Activated naive CD4-positive, alpha-beta T cell treated with anti-CD3 and anti-CD28 coated beads, Interleukin-2, amount 50 U/mL, for 72 hours (primary cell): ENCODE measurements at regions not wholly inside any gene's neighbourhood (a gene's known extent, or its start where the extent isn't known, plus 50 kb on each side); places are given as distances from the start of the nearest gene placed in this dataset.
A peak's percentile ranks its signal among the peaks of the same experiment; 100 is the strongest.

Experiments used
- ATAC-seq, 2 donors: fragments of 150-1000 bp; cut with Tn5 transposase; 2 replicates each; pipeline ENCODE4 v1.10.0; 2021; ENCODE audit warnings: mild to moderate bottlenecking in 2 of 2, moderate library complexity in 2 of 2
- DNase-seq, 2 donors: peaks; one replicate each; pipeline ENCODE4 v3.0.0; 2021 to 2022; ENCODE audit warnings: low spot score in 2 of 2
- H3K27ac Mint-ChIP-seq, 2 donors: one replicate each; pipeline ENCODE4 v1.8.0; 2022; ENCODE audit warnings: mild to moderate bottlenecking in 2 of 2, mixed read lengths in 2 of 2
- H3K36me3 Mint-ChIP-seq, 2 donors: one replicate each; pipeline ENCODE4 v1.8.0; 2022; ENCODE audit warnings: mixed read lengths in 2 of 2
- H3K9me3 Mint-ChIP-seq, 2 donors: one replicate each; pipeline ENCODE4 v1.8.0; 2022; ENCODE audit warnings: mixed read lengths in 2 of 2

DNA sequence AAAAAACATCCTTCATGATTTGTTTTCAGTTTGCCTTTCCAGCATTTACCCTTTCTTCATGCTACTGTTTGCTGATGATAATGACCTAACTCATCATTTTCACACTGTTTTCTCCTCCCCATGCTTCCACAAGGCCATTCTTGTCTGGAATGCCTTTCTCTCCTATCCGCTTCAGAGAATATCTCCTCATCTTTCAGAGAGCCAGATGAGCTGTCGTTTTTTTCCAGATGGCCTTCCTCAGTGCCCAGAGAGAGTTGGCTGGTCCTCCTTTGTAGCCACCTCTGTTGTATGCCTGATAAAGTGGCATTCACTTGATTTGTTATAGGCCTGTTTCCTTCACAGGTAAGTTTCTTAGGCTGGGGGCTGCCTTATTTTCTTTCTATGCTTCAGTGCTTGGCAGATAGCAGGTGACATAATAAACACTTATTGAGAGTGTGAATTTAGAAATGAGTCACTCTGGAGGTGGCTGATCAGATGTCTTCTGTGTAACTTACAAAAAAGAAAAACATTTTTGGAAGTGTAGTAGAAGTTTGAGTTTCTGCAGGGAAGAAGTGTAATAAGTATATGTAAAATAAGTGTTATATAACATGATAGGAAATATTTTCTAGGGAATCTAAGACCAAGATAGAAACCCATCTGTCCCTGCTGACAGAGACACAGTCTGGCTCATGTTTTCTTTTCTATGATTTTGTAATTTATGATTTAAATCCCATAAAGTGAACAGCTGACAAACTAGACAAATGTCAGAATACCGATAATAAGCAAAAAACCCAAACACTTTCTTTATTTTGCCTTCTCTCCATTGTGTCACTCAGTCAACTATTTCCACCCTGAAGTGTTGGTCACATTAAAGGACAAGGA is 174.5 kb downstream of the DACT1 start:
- no peaks in the 10 kb centered on the region for H3K36me3 Mint-ChIP-seq
- no peaks in the 10 kb centered on the region for H3K9me3 Mint-ChIP-seq
- no peak for DNase-seq
- ATAC-seq, result peak in 1 of 2 donors; percentile 85
- no peak overlapping the region for H3K27ac Mint-ChIP-seq

DNA sequence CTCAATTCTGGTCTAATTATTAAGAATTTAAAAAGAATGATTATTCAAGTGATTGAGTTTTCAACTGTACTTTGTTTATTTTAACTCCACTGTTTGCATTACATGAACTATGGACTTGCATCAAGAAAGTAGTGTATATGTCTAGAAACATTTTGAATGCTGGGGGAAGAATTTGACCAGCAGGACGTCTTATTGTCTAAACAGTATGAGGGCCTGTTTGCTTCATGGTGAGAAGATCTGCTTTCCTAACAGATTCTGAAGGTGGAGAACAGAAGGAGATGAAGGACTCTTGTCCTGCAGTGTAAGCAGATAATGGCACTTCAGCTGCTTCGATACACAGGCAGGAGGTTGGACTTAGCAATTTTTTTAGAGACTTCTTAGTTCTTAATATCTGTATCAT is 176.0 kb downstream of the DACT1 start:
- ATAC-seq, result no peak
- H3K9me3 Mint-ChIP-seq, result no peaks in the 10 kb centered on the region
- DNase-seq, result no peak

DNA sequence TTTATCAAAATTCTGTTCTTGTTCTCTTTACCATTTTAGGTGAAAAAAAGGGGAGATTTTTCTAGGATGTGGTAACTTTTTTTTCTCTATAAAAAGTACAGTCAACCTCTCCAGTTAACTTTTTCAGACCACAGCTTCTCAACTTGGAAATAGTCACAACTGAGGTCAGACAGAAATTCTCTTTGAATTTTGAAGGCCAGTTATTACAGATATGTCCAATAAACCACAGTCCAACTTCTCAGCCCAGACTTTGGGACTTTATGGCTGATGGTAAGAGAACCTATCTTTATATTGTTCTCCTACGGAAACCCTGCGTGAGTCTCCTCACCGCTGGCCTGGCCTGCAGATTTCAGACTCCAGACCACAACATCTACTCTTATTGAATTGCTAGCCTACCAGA is 176.7 kb downstream of the DACT1 start:
- no peak for ATAC-seq
- Mint-ChIP-seq H3K36me3 (no peaks in the 10 kb centered on the region), H3K9me3 (no peaks in the 10 kb centered on the region), H3K27ac (no peak overlapping the region)
- no peak for DNase-seq

More for the DNA sequence above, 176.0 kb downstream of the DACT1 start:
- no peak overlapping the region for H3K27ac Mint-ChIP-seq
- no peaks in the 10 kb centered on the region for H3K36me3 Mint-ChIP-seq

DNA sequence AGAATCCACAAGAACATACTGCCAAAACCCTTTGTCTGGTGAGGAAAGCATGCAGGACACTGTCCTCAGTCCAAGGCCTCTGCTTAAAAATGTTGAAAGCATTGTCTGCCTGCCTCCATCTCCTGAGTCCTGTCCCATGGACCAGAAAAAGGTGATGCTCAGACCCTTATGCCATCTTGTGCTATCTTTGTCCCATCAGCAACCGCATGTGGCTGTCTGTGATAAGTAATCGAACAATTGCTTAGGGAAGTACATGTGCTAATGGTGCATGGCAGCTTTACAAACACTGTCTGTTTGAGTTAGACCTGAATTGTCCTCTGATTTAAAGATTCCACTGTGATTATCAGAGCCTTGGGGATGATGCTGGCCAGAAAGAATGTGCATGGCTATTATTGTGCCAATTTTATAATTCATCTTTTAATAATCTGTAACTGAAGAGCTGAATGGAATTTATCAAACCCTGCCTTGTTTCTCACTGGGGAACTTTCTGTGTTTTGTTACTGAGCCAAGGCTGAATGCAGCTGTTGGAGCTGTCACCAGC is 177.5 kb downstream of the DACT1 start:
- Mint-ChIP-seq H3K36me3 (no peaks in the 10 kb centered on the region), H3K27ac (no peak overlapping the region), H3K9me3 (no peaks in the 10 kb centered on the region)
- DNase-seq (no peak), ATAC-seq (no peak)

DNA sequence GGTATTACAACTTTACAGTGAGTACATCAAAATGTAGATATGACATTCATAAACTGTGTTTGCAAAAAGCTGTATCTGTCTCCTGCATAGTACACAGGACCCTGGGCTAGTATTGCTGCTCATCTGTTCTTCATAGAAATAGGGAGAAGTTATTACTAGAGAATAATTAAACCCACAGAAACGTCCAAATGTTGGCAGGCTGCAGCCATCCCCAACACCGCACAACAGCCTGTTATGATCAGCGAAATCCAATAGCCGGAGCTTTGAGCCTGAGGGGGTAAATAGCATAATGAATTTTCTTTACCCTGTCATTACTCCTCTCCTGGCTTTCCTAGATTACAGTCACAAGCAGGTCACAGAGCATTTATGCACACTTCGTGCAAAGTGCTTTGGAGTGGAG is 178.0 kb downstream of the DACT1 start:
- no peak for ATAC-seq
- Mint-ChIP-seq H3K36me3 (no peaks in the 10 kb centered on the region), H3K9me3 (no peaks in the 10 kb centered on the region), H3K27ac (no peak overlapping the region)
- no peak for DNase-seq

DNA sequence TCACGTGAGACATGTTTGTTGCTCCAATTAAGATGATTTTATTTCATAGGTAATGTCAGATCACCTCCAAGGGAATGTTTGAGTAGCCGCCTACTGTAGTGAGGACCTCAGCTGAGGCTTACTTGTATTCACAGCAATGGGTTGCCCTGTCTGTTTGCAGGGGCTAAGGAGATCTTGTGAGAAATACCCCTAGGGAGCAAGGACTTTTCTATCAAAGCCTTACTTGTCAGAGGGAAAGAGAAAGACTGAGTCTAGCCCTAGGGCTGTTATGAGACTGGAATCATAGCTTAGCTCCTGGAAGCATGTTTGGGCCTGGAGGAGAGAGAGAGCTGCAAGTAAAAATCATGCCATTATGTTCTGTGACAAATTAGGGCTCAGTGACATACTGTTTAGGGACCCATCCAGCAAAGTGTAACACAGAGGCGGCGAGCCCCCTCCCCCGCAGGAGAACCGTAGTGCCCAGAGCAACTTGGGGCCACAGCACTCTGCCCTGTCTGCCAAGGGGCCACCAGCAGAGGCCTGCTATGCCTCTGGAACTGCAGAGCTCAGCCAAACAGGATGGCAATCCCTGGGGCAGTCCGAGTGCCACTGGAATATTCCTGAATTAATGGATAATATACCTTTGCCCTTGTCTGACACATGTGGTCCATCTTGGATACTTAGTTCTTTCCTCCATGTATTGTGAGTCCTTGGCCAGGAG is 178.8 kb downstream of the DACT1 start:
- DNase-seq (no peak), ATAC-seq (no peak)

DNA sequence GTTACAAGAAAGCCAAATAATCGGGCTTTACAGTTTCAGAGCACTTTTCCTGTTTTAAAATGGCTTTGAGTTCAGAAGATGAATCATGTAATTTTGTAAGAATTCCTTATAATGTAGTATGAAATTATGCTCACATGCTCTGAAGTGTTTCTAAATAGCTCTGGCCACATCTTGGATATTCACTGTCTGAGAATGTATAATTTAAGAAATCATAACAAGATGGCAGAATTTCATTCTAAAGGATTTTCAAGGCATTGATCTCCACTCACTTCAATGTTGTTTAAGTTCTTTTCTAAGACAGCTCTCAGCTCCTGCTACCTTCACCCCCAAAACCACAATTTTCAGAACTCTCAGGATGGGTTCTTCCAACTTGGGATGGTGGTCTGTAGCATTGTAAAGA is 180.1 kb downstream of the DACT1 start:
- DNase-seq (no peak), ATAC-seq (no peak)
- H3K27ac Mint-ChIP-seq, result no peak overlapping the region
- no peaks in the 10 kb centered on the region for H3K36me3 Mint-ChIP-seq
- H3K9me3 Mint-ChIP-seq, result no peaks in the 10 kb centered on the region

More for the DNA sequence above, 178.8 kb downstream of the DACT1 start:
- H3K27ac Mint-ChIP-seq, result no peak overlapping the region
- H3K36me3 Mint-ChIP-seq, result no peaks in the 10 kb centered on the region
- no peaks in the 10 kb centered on the region for H3K9me3 Mint-ChIP-seq

DNA sequence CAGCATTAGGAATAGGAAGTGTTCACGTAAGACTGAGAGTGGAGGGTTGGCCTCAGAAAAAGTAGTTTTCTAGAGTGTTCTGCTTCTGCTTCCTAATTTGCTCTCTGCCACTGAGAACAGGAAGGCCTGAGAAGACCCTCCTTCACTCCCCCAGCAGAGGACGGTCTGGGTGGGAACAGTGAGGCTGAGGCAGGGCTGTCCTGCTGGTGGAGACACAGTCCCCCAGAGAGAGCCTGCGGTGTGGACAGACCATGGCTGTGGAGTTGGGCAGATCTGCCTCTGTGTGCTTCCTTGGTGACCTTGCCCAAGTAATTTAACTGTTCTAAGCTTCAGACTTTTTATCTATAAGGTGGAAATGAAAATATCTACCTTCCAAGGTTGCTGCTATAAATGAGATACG is 182.3 kb downstream of the DACT1 start:
- no peaks in the 10 kb centered on the region for H3K9me3 Mint-ChIP-seq
- ATAC-seq, result no peak
- no peak for DNase-seq
- no peak overlapping the region for H3K27ac Mint-ChIP-seq
- no peaks in the 10 kb centered on the region for H3K36me3 Mint-ChIP-seq

DNA sequence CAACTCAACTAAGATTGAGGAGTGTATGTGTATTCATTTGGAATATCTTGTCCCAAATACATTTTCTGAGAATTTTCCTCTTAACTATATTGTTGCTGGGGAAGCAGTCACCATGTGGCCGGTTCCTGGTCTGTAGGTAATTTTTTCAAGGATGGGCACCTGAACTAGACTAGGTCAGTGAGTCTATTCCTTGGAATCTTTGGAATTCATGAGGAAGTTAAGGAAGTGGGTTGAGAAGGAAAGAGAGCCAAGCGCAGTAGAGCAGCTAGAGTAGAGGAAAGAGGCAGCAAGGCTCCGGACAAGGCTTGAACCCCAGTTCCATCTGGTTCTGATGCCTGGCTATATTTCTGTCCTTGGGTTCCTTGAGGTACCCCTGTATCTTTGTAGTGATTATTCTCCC is 183.7 kb downstream of the DACT1 start:
- ATAC-seq (no peak), DNase-seq (no peak)
- Mint-ChIP-seq H3K9me3 (peaks cover 0 to 4% of the 10 kb centered on the region in 2 donors), H3K36me3 (no peaks in the 10 kb centered on the region), H3K27ac (no peak overlapping the region)

DNA sequence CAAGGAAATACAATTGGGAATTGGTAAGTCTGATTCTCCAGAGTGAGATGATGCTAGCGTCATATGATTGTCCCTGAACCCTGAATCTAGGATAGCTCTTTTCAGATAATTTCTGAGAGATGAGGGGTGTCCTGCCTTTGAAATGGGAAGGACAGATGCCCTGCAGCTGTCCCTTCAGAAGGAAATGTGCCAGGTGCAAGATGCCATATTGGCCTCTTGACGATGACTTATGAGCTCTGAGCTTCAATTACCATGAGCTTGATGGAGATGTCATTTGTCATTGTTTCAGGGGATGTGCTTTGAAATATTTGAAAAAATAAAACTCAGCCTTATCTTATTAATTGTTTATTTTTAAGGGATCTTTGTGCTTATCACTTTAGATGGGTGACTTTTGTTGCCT is 185.1 kb downstream of the DACT1 start:
- ATAC-seq, result no peak
- H3K36me3 Mint-ChIP-seq, result no peaks in the 10 kb centered on the region
- H3K9me3 Mint-ChIP-seq, result peaks cover 0 to 4% of the 10 kb centered on the region in 2 donors
- no peak overlapping the region for H3K27ac Mint-ChIP-seq
- DNase-seq, result no peak

DNA sequence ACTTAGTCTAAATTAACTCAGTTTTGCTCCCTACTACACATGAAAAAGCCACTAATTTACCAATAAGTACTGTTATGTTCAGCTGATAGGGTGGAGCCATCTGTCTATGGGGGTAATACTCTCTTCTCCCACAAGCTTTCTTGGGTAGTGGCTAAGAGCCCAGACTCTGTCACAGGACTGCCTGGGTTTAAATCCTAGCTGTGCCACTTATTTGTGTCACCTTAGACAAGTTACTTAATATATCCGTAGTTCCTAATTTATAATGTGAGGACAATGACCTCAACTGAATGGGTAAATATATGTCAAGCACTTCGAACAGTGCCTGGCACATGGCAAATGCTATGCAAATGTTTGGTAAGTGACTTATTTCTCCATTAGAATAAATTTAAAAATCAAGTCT is 185.6 kb downstream of the DACT1 start:
- H3K36me3 Mint-ChIP-seq, result no peaks in the 10 kb centered on the region
- no peak overlapping the region for H3K27ac Mint-ChIP-seq
- DNase-seq (no peak), ATAC-seq (no peak)
- H3K9me3 Mint-ChIP-seq, result peaks cover 0 to 4% of the 10 kb centered on the region in 2 donors

DNA sequence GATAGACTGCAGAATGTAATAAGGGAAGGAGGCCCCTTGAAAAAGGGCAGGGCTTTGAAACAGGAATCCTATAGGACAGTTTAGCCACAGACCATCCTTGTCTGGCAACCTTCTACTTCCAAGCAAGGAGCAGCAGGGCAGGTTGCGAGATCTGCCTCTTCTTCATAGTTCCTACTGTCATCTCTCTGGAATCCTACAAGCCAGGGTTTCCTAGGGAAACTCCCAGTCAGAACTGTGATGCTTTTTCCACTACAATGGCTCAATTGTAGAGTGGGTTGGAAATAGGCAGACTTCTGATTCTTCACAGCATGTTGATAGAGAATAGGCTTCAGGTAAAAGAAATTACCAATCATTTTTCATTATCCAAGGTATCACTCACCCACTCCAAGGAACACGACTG is 186.3 kb downstream of the DACT1 start:
- Mint-ChIP-seq H3K9me3 (peaks cover 0 to 4% of the 10 kb centered on the region in 2 donors), H3K27ac (no peak overlapping the region), H3K36me3 (no peaks in the 10 kb centered on the region)
- no peak for ATAC-seq
- no peak for DNase-seq

DNA sequence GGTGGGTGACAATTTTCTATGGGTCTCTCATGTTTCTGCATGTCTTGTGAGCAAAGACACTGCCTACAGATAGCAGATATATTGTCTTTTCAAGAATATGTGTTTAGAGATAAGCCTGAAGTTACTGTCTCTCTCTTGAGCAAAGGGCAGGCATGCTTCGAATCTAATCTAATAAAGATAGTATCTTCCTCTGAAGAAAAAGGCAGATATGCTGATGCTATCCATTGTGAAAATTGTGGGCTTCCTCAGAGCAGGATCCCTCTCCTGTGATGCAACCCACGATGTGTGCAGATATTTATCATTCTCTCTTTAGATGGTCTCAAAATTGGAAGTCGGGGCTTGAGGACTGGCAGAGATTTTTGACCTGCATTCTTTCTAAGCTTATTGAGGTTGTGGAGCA is 187.0 kb downstream of the DACT1 start:
- Mint-ChIP-seq H3K36me3 (no peaks in the 10 kb centered on the region), H3K9me3 (peaks cover 0 to 4% of the 10 kb centered on the region in 2 donors), H3K27ac (no peak overlapping the region)
- ATAC-seq (no peak), DNase-seq (no peak)

DNA sequence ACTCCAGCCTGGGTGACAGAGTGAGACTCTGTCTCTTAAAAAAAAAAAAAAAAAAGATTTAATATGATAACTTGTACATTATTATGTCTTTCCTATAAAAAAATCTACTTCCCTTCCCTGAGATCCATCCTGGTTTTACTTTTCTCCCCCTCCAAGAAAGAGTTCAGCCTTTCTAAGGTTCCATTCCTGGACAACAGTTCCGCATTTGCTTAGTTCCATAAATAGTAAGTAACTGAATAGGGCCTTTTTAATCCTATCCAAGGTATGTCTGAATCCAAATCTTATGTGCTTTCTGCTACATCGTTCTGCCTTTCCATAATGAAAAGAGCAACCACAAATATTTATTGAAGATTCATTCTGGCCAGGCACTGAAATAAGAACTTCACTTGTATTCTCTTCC is 187.8 kb downstream of the DACT1 start:
- Mint-ChIP-seq H3K27ac (no peak overlapping the region), H3K9me3 (peaks cover 0 to 4% of the 10 kb centered on the region in 2 donors), H3K36me3 (no peaks in the 10 kb centered on the region)
- DNase-seq (no peak), ATAC-seq (no peak)

DNA sequence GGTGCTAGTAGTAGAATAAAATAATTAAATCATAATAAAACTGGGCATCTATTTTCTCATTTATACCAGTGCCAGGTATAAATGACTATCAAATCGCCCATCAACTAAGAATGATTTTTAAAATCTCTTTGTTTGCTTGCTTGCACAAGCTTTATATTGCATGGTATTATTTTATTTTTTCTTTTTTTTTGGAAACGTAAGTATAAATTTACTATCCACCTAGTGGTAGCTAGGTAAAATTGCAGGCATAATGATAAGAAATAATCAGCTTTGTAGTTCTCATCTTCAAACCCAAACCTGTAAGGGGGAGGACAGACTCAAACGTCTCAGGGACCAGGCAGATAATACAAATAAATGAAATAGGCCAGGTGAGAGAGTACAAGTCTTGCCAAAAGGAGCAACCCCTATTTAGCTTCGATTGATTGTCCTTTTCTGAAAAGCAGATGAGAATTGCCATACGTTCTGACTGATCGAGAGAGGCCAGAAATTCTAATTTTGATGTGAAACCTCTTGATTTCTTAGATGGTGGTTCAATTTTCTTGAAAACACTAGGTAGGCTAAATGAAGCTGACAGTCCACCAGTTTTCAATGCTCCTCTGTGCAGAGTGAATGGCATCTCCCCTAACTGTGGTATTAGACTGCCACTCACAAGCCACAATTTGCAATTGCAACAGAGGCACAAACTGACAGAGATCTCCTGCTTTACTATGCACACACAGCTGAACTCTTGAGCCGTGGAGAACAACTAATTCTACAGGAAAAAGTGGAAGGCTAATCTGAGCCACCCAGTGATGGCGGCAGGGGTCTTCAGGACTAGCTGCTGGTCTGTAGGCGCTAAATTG is 189.3 kb downstream of the DACT1 start:
- H3K27ac Mint-ChIP-seq, result no peak overlapping the region
- H3K36me3 Mint-ChIP-seq, result no peaks in the 10 kb centered on the region
- ATAC-seq (no peak), DNase-seq (no peak)
- peaks cover 0 to 4% of the 10 kb centered on the region in 2 donors for H3K9me3 Mint-ChIP-seq

DNA sequence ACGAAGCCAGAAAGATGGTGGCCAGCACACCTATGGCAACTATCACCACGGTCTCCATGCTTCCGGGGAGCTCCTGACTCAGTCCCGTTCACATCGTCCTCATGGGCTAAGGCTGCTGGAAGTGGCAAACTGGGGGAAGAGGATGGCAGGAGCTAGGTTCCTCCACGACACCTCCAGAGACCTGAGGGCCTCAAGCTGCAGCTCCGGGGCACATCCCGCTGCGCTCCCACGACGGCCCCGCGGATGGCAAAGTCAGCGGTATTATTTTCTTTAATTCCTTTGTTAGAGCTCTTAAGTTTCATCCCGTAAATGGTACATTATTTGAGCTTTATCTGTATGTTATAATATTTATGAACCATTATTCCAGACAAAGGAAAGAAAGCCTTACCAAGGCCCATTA is 190.5 kb downstream of the DACT1 start:
- no peak for DNase-seq
- H3K9me3 Mint-ChIP-seq, result peaks cover 0 to 4% of the 10 kb centered on the region in 2 donors
- no peaks in the 10 kb centered on the region for H3K36me3 Mint-ChIP-seq
- no peak overlapping the region for H3K27ac Mint-ChIP-seq
- ATAC-seq, result no peak

DNA sequence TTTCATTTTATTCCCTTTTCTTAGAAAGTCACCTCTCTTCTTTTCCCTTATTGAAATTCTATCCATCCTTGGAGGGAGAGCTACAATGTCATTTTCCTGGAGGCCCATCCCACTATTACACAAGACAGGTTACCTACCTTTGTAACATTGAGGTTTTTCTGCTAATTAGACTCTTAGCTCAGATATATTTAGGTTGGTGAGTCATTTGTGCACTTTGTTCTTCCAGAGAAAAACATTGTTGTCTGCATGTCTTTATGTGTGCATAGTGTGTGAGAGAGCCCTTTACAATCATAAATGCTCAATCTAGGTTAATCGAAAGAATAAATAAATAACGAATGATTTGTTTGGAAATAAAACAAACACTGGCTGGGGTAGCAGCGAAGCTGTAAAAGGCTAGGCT is 191.8 kb downstream of the DACT1 start:
- Mint-ChIP-seq H3K36me3 (no peaks in the 10 kb centered on the region), H3K27ac (no peak overlapping the region), H3K9me3 (peaks cover 0 to 4% of the 10 kb centered on the region in 2 donors)
- ATAC-seq, result no peak
- no peak for DNase-seq
